Tibial nerve (tissue), 4 donors: ENCODE measurements at regions not wholly inside any gene's neighbourhood (a gene's known extent, or its start where the extent isn't known, plus 50 kb on each side); places are given as distances from the start of the nearest gene placed in this dataset.

Source experiments
- DNase-seq, 2 donors: peaks; one replicate each; pipeline ENCODE4 v3.0.0-alpha.2; 2019; ENCODE audit warnings: low spot score in 2 of 2
- H3K27ac ChIP-seq, 4 donors: fragments of 200-600 bp; sonication (generic) in 3 of 4; one replicate each; pipeline ENCODE4 v1.5.1; 2017 to 2019; ENCODE audit warnings: mild to moderate bottlenecking in 1 of 4
- H3K27me3 ChIP-seq, 2 donors: fragments of 200-600 bp; sonication (generic) in 1 of 2; one replicate each; pipeline versions ENCODE4 v1.5.1 to v1.6.0; 2017 to 2019
- H3K36me3 ChIP-seq, 3 donors: fragments of 200-600 bp; sonication (generic); one replicate each; pipeline ENCODE4 v1.5.1; 2018 to 2019
- H3K4me1 ChIP-seq, 4 donors: fragments of 200-600 bp; sonication (generic) in 3 of 4; one replicate each; pipeline ENCODE4 v1.5.1; 2017 to 2019
- H3K4me3 ChIP-seq, 4 donors: fragments of 200-600 bp; sonication (generic) in 3 of 4; one replicate each; pipeline ENCODE4 v1.5.1; 2017 to 2019; ENCODE audit warnings: mild to moderate bottlenecking in 1 of 4, moderate library complexity in 1 of 4
- H3K9me3 ChIP-seq, 4 donors: fragments of 200-600 bp; sonication (generic) in 3 of 4; one replicate each; pipeline ENCODE4 v1.5.1; 2017 to 2019
- EP300 ChIP-seq, 2 donors: sonication (generic); formaldehyde crosslinking; IDR thresholded peaks; one replicate each; pipeline ENCODE4 v1.6.1; 2017; ENCODE audit warnings: antibody characterized with exemption in 2 of 2, mild to moderate bottlenecking in 1 of 2
- POLR2A ChIP-seq, 2 donors: fragments of 450-650 bp; IDR thresholded peaks; one replicate each; pipeline ENCODE4 v1.6.1; 2017; ENCODE audit warnings: antibody characterized with exemption in 2 of 2, mild to moderate bottlenecking in 2 of 2, moderate library complexity in 2 of 2
- WGBS, 2 donors: methylation state at CpG; one replicate each; pipeline ENCODE4 v1.1.5; 2018; 5-methylcytosine and 5-hydroxymethylcytosine counted together
- TF ChIP-seq, protein P1 (sequence below), 5 experiments: fragments of 200-600 bp in 3 of 5; fragments of 450-650 bp in 2 of 5; sonication (generic) in 3 of 5; IDR thresholded peaks; one replicate each; pipeline ENCODE4 v1.5.1; 2016 to 2019; ENCODE audit warnings: antibody characterized with exemption in 5 of 5, mild to moderate bottlenecking in 3 of 5, moderate library complexity in 2 of 5

DNA sequence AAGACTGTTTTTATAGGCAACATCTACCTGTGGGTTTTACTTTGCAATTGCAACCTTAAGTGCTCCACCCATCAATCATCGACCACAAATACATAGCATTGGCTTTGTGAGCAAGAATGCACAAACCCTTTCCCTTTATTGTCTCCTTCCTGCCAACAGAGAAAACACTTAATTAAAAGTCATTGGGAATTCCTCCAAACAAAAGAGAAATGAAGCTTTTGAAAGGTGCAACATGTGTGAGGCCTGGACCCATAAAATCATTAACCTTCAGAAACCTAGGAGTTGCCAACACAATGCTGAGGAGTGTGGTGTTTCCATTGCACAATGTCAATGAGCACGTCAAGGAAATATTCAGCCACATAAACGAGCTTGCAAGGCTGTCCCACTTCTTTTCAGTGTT is 223.2 kb downstream of the BLID start:
- Histone ChIP-seq H3K27ac (no peak overlapping the region), H3K27me3 (no peaks in the 10 kb centered on the region), H3K4me1 (peaks cover 0 to 33% (median 9%) of the 10 kb centered on the region in 4 donors), H3K4me3 (no peak overlapping the region), H3K36me3 (no peaks in the 10 kb centered on the region), H3K9me3 (no peaks in the 10 kb centered on the region)
- WGBS, 2 donors: 57 to 64% methylated on average over 3 of the region's 3 CpGs
- DNase-seq: no peak
- no peak for TF ChIP-seq POLR2A (IDR thresholded peaks at IDR 0.05)
- TF ChIP-seq, protein P1, sequence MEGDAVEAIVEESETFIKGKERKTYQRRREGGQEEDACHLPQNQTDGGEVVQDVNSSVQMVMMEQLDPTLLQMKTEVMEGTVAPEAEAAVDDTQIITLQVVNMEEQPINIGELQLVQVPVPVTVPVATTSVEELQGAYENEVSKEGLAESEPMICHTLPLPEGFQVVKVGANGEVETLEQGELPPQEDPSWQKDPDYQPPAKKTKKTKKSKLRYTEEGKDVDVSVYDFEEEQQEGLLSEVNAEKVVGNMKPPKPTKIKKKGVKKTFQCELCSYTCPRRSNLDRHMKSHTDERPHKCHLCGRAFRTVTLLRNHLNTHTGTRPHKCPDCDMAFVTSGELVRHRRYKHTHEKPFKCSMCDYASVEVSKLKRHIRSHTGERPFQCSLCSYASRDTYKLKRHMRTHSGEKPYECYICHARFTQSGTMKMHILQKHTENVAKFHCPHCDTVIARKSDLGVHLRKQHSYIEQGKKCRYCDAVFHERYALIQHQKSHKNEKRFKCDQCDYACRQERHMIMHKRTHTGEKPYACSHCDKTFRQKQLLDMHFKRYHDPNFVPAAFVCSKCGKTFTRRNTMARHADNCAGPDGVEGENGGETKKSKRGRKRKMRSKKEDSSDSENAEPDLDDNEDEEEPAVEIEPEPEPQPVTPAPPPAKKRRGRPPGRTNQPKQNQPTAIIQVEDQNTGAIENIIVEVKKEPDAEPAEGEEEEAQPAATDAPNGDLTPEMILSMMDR (IDR thresholded peaks at IDR 0.05): no peak
- no peak for TF ChIP-seq EP300 (IDR thresholded peaks at IDR 0.05)

DNA sequence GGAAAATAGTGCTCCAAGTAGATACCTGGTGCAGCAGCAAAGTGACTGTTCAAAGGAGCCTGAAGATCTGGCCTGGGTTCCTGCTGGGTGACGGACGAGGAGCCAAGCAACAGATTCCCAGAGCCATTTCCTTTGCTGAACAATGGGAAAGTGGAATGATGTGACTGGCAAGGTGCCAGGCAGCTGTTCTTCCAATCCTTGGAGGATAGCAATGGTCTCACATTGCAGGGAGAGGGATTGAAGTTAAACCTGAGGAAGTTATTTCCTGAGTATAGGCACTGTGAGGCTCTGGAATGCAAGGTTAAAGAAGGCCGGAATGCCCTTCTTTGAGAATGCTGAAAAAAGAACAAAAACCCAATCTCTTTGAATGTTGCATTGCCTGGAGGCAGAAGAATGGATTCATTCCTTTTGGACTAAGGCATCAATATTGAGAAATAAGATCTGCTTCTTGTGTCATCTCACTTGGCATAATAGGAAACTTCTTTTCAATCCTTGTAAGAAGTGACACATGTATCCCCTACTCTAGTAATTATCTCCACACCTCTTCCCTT is 223.8 kb downstream of the BLID start:
- Histone ChIP-seq H3K27ac (peak overlapping the region in 3 of 4 donors; percentile 14 to 60 (median 17)), H3K9me3 (no peaks in the 10 kb centered on the region), H3K36me3 (no peaks in the 10 kb centered on the region), H3K4me1 (peaks cover 0 to 39% (median 9%) of the 10 kb centered on the region in 4 donors), H3K4me3 (no peak overlapping the region), H3K27me3 (no peaks in the 10 kb centered on the region)
- DNase-seq: no peak
- TF ChIP-seq EP300 (IDR thresholded peaks at IDR 0.05) (no peak), POLR2A (IDR thresholded peaks at IDR 0.05) (no peak)
- TF ChIP-seq, protein P1 (IDR thresholded peaks at IDR 0.05): no peak
- 49% methylated on average over 3 of the region's 3 CpGs for WGBS, 2 donors

DNA sequence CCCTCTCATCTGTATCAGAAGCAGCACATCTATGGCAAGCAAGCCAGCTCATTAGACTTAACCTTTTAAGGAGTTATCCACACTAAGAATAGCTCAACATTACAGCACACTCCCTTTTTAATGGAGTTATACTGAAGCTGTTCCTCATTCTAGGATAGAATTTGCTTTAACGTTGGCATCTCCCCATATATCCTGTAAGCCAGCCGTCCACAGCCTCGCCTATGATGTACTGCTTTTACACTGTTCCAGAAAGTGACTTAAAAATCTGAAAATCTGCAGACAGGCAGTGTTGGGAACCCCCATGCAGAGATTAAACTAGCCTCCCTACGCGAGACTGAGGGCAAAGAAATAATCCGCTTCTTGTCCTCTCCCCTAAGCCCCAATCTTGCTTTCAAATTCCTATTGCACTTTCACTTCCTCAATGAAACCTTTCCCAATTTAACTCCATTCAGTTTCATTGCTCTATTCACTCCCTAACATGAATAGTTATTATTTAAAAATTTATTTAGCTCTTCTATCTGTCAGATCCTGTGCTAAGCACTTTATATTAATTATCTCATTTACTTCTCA is 225.0 kb downstream of the BLID start:
- no peaks in the 10 kb centered on the region for H3K9me3 ChIP-seq
- no peak for DNase-seq
- H3K4me1 ChIP-seq: peaks cover 0 to 48% (median 10%) of the 10 kb centered on the region in 4 donors
- 59 to 73% methylated on average over 6 of the region's 6 CpGs for WGBS, 2 donors
- no peaks in the 10 kb centered on the region for H3K27me3 ChIP-seq
- H3K27ac ChIP-seq: peak overlapping the region in 1 of 4 donors; percentile 33
- no peak overlapping the region for H3K4me3 ChIP-seq
- TF ChIP-seq POLR2A (IDR thresholded peaks at IDR 0.05) (no peak), EP300 (IDR thresholded peaks at IDR 0.05) (no peak)
- TF ChIP-seq, protein P1 (IDR thresholded peaks at IDR 0.05): no peak
- no peaks in the 10 kb centered on the region for H3K36me3 ChIP-seq

DNA sequence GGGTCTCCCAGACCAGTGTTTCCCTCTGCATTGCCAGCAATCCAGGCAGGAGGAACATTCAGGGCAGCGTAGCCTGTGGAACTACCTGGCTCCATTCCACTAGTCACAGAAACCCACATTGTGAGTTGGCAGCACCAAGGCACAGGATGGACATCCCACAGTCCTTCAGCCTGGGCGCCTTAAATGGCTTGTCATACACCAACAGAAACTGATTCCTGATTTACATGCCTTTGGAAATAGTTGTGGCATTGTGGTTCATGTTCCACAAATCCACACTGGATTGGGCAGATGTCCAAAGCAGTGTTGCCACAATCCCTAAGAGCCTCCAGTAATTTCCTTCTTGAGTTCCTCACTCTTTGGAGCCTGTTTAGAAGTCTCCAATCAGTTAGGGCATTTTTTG is 225.6 kb downstream of the BLID start:
- no peak for DNase-seq
- 73 to 79% methylated on average over 2 of the region's 2 CpGs for whole genome bisulfite sequencing, 2 donors
- Histone ChIP-seq H3K4me3 (no peak overlapping the region), H3K27ac (no peak overlapping the region), H3K4me1 (peaks cover 0 to 55% (median 13%) of the 10 kb centered on the region in 4 donors), H3K27me3 (no peaks in the 10 kb centered on the region), H3K9me3 (no peaks in the 10 kb centered on the region), H3K36me3 (no peaks in the 10 kb centered on the region)
- no peak for TF ChIP-seq EP300 (IDR thresholded peaks at IDR 0.05)

DNA sequence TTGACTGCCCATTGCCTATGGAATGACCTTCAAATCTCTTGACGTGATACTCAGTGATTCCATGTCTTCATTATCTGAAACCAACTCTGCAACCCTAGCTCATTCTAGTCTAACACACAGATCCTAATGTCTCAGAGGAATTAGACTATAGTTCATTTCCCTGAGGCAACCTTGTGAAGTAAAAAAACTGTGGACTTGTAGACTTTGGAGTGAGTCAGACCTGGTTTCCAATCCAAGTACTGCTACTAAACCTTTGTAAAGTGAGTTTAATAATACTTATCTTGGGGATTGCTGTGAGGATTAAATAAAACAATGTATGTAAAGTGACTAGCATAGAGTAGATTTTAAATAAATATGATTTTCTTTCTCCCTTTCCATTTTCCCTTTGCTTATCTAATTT is 226.1 kb downstream of the BLID start:
- no peaks in the 10 kb centered on the region for H3K27me3 ChIP-seq
- TF ChIP-seq POLR2A (IDR thresholded peaks at IDR 0.05) (no peak), EP300 (IDR thresholded peaks at IDR 0.05) (no peak)
- TF ChIP-seq, protein P1 (IDR thresholded peaks at IDR 0.05): no peak

More for the DNA sequence above, 226.1 kb downstream of the BLID start:
- no peak overlapping the region for H3K4me3 ChIP-seq
- no peaks in the 10 kb centered on the region for H3K9me3 ChIP-seq
- WGBS, 2 donors: 83 to 89% methylated on average over 1 of the region's 1 CpG
- H3K4me1 ChIP-seq: peaks cover 0 to 57% (median 13%) of the 10 kb centered on the region in 4 donors
- no peak overlapping the region for H3K27ac ChIP-seq
- no peak for DNase-seq
- no peaks in the 10 kb centered on the region for H3K36me3 ChIP-seq
